HG02571 (cell line): ENCODE measurements at regions not wholly inside any gene's neighbourhood (a gene's known extent, or its start where the extent isn't known, plus 50 kb on each side); places are given as distances from the start of the nearest gene placed in this dataset.
"Not testable (repeated sequence)": the region's sequence is repeated elsewhere in the genome, so short reads cannot be mapped to it uniquely, and the experiment has no call there.

Experiments
- ATAC-seq: cut with Tn5 transposase; IDR thresholded peaks from one replicate; pipeline ENCODE4 v1.9.1; 2021; ENCODE audit warnings: mild to moderate bottlenecking, moderate library complexity; ENCODE audit not compliant: unreplicated experiment

DNA sequence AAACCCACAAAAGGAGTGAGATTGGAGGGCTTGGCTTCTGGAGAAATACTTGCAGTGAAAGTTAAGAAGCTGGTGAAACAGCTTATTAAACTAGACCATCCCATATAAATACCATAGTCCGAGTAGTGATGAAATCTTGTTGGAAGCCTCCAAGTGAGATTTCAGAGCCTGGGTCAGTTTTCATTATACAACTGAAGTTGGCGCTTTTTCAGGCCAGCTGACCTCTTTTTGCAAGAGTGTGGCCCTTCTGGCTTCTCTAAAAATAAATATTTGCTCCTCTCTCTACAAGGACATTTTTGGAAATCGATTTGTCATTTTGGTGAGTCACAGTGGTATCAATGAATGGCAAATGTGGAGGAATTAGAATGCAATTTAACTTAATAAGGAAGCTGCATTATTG lies 51.2 kb upstream of the THRB start:
- no peak for ATAC-seq

DNA sequence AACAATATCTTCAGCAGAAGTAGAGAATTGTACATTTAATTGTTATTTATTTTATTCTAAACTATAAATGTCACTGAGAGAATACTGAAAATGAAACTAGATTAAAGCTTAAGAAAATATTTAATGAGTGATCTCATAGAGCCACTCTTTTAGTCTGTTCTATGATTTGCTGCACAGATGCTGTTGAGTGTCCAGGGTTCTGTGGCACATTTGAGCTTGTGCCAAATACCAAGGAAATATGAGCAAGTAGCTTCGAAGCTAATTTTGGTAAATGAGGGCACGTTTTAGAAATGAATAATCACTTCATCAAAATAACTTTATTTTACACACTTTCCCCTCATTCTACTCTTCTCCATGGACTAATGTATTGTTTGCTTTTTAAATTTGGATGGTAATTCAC lies 53.6 kb upstream of the THRB start:
- no peak for ATAC-seq

DNA sequence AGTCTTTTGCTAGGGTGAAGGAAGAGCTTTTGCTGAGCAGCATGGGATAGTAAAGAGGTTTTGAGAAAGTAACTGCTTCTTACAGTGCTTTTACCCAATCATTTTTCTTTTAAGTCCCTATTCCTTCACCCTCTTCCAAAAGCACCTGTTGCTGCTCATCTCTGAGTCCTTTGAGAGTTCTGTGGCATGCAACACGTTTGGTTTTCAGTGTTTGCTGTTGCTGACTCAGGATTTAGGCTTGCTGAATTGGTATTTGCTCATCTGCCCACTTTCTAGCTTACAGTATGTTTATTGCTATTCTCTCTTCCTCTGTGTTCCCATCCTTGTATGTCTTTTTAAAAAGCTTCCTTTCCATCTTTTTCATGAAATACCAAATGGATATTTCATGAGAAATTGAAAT lies 55.9 kb upstream of the THRB start:
- ATAC-seq, result no peak

DNA sequence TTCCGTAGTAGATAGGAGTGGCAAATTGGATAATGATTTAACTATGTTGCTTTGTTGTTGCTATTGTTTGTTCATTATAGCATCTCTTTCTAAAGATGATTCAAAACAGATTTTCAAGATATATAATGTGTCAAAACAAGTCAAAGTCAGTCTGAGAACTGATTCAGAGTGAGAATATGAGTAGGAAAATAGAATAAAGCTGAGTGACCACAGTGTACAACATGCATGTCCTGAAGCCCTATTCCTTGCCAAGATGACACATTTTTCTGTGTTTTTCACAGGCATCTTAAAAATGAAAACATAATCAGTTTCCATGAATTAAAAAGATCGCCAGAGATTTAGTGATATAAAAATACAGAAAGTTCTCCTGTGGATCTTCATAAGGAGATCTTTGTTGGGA lies 57.0 kb upstream of the THRB start:
- no peak for ATAC-seq

DNA sequence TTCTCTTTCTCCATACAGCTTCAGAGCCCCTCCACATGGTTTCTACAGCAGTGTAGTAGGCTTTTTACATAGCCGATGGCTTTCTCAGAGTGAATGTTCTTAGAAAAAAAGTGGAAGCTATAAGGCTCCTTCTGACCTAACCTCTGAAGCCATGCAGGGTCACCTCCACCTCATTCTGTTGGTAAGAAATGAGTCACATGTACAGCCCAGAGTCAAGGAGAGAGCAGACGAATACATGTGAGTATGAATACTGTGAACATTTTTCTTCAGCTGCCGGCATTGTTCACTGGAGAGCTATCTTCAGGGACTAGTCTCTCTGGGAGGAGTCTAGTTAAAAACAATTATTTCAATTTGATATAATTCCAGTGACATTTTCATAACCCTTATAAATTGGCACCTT lies 68.2 kb upstream of the THRB start:
- peak; percentile 93 for ATAC-seq

DNA sequence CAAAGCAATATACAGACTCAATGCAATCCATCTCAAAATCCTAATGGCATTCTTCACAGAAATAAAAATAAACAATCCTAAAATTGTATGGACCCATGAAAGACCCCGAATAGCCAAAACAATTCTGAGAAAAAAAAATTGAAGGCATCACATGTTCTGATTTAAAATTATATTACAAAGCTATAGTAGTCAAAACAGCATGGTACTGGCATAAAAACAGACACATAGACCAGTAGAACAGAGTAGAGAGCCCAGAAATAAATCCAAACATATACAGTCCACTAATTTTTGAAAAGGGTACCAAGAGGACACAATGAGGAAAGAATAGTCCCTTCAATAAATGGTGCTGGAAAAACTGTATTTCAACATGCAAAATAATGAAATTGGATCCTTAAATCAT lies 70.4 kb upstream of the THRB start:
- ATAC-seq, result no peak

DNA sequence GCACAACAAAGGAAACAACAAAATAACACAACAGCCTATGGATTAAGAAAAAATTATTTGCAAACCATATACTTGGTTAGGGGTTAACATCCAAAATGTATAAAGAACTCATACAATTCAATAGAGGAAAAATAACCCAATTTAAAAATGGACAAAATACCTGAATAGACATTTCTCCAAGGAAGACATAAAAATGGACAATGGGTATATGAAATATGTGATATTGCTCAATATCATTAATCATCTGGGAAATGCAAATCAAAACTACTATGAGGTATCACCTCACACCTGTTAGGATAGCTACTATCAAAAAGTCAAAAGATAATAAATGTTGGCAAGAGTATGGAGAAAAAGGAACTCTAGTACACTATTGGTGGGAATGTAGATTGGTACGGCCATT lies 71.0 kb upstream of the THRB start:
- ATAC-seq, result no peak

DNA sequence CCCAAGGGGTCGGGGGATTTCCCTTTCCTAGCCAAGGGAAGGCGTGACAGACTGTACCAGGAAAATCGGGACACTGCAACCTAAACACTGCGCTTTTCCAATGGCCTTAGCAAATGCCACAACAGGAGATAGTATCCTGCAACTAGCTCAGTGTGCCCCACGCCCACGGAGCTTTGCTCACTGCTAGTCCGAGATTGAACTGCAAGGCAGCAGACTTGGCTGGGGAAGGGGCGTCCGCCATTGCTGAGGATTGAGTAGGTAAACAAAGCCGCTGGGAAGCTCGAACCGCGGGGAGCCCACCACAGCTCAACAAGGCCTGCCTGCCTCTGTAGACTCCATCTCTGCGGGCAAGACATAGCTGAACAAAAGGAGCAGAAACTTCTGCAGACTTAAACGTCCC lies 72.3 kb upstream of the THRB start:
- ATAC-seq, result no peak

DNA sequence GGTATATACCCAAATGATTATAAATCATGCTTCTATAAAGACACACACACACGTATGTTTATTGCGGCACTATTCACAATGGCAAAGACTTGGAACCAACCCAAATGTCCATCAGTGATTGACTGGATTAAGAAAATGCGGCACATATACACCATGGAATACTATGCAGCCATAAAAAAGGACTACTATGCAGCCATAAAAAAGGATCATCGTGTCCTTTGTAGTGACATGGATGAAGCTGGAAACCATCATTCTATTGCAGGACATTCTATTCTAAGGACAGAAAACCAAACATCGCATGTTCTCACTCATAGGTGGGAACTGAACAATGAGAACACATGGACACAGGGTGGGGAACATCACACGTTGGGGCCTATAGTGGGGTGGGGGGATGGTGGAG lies 77.8 kb upstream of the THRB start:
- not testable (repeated sequence) for ATAC-seq

DNA sequence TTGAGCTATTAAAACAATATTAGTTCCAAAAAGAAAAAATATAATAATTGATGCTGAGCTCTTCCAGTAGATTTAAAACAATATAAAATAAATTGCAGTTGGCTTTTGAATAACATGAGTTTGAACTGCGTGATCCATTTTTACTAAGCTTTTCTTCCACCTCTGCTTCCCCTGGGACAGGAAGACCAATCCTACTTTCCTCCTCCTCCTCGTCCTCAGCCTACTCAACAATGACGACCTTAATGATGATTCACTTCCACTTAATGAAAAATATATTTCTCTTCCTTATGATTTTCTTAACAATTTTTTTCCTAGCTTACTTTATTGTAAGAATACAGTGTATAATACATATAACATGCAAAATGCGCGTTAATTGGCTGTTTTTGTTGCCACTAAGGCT lies 78.9 kb upstream of the THRB start:
- no peak for ATAC-seq

DNA sequence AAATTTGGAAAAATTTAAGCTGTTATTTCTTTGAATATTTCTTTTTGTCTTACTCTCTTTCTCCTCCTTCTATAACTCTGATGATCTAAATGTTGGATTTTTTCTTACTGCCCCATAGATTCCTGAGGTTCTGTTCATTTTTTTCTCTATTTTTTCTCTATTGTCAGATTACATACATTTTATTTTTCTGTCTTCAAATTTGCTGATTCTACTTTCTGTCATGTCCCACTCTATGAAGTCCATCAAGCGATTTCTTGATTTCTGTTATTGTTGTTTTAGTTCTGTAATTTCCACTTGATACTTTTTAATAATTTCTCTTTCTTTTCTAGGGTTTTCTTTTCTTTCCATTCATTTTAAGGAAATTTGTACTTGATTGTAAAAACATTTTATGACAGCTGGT lies 83.7 kb upstream of the THRB start:
- ATAC-seq, result no peak

DNA sequence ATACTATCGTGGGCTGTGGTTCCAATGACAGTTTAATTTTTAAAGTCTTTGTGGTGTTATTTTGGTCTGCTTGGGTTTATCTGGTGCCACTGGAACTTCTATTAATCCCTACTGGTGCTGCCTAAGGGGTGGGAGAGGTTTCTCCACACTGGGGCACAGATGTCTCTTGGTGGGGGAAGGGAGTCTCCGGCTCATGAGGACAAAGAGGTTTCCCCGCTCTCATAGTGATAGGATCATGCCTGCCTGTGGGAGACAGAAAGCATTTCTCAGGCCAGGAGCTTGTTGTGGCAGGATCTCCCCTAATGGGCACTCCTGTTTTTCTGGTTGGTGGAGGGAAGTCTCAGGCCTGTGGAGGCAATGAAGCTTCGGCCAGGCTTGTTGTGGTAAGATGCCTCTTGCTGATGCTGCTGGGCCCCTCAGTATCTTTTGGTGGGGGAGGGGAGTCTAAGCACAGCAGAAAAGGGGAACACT lies 84.3 kb upstream of the THRB start:
- ATAC-seq, result no peak

DNA sequence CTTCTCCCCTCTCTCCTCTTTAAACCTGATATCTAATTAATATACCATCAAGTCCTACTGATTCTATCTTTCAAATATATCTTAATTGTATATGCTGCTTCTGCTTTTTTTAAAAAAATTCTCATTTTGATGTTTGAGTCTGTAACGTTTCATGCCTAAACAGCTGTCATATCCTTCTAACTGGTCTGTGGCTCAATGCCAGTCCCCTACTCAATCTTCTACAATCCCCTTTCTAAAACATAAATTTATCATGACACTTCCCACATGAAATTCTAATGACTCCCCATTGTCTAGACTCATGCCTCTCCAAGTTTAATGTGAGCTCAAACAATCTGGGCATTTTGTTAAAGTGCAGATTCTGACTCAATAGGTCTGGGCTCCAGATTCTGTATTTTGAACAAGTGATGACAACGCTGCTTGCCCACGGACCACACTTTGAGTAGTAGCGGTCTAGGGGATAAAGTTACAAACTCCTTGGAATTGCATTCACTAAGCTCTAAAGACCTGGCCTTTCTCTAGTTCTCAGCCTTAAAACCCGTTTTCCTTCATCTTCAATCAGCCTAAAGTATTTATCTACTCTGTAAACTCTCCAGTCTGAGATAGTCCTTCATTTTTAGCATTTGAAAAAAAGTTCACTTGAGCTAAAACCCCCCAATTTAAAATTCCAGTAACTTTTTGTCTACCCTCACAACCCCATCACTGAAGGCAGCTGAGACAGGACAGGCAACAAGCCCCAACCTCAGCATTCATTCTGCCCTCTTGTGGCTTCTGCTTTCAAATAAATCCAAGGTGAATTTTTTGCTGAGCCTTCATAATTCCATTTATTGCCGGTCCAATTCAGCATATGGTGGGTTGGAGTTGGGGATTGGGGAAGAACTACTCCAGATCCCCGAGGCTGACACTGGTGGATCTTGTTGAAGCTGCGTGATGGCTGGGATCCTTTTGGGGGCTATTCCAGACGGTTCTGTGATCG lies 88.1 kb upstream of the THRB start:
- ATAC-seq, result no peak

DNA sequence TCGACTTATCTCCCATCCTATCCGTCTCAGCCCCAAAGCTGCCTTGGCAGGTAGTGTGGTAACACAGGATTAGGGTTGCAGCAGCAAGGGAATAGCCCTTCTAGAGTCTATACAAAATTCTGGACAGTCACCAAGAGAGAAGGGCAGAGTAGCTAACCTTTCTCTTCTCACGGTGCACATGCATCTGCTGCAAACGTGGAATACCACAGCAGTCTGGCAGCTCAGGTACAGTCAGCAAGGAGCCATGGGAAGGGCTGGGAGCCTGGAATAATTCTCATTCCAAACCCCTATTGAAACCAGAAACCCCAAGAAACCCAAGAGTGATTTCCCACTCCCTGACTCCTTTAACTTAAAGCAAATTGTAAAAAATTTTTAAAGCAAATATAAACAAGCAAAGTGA lies 92.3 kb upstream of the THRB start:
- ATAC-seq, result no peak

DNA sequence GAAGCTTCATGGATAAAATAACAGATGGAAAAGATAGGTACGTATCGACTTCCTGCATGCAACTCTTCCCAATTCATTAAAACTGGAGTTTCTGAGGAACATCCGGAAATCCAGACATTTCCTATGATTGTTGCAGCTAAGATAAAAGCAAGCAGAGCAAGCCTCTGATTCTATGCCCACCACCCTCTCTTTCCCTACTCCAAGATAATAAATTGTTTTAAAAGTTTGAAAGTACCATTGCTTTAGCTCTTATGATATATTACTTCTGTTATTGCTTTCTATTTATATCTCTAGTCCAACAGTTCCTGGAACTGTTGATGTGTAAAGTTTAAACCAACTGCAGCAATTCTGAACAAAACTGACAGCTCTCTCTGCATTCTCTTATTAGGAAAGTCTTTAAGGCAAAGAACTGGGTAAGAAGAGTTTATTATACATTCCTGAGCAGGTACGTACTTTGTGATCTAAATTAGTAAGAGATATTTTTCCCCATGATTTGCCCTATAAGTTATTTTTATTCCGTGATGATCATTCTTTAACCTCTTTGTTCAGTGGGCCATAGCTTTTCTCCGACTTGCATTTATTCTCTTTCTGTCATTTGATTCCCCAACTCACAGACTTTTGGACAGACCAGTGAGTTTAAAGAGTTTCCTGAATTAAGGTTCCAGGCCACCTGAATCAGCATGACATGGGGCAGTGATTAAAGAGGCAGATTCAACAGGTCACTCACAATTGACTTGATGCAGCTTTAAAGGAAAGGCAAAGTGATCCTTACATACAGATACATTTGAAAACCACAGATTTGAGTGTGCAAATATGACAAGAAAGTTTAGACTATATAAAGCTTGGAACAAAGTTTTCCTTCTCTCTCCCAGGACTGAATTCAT lies 94.2 kb upstream of the THRB start:
- ATAC-seq, result no peak

DNA sequence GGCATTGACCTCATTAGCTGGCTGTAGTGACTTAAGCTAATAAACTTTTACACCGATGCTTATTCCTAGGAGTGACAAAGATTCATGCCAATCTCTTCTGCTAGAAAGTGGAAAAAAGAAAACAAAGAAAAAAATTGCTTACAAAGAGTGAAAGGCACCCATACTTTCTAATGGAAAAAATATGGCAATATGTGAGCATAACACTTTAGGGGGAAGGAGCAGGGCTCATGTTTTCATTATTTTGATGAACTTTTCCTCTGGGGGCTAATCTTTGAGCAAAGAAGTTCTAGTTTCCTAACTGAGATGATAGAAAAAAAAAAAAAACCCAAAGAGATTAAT lies 94.8 kb upstream of the THRB start:
- no peak for ATAC-seq

DNA sequence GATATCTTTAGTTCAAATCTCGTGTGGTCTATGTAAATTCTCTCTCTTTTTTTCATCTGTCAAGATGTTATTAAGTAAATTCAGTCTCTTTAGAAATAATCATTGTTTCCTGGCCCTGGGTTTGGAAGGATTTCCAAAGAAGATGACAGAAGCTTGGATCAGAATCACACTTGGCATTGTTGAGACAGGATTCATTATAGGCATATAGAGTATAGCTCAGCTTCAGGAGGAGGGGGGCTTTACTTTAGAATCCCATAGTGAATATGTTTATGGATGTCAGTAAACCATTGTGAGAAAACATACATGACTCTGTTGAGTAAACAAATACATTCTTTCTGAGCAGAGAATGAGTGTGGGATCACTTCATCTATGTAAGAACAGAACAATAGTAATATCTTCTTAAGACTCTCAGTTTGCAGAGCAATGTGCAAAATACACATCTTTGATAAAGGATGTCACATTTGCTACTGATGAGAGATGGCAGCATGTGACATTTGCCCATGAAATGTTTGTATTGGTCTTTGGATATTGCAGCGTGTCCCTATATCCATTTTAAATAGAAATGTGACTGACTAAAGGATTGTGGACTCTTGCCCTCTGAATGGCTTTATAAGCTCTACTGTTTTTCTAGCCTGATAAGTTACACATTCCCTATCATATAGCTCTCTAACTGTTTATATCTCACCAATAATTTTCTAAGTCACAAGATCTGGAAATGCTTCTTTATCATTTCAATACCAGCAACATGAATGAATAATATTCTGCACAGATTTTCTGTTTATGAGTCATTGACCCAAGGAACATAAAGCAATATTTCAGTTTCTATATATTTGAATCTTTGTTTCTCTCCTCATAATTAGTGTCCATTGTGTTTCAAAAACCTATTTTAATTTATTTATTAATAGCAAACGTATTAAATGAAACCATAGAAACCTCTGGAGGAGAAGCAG lies 95.6 kb upstream of the THRB start:
- ATAC-seq, result no peak

DNA sequence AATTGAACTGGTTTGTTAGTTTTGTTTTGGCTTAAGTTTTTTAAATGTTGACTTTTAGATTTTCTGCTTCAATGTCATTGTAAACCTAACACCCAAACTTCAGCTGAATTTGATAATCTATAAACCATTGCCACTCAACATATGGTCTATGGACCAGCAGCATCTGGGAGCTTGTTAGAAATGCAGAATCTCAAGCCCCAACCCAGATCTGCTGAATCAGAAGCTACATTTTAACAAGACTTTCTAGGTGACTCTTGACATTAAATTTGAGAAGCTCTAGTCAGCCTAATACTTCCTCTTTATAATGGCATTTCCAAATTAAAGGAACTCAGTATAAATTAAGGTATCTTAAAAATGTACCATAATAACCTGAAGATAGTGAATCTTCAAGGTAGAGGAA lies 96.5 kb upstream of the THRB start:
- no peak for ATAC-seq

DNA sequence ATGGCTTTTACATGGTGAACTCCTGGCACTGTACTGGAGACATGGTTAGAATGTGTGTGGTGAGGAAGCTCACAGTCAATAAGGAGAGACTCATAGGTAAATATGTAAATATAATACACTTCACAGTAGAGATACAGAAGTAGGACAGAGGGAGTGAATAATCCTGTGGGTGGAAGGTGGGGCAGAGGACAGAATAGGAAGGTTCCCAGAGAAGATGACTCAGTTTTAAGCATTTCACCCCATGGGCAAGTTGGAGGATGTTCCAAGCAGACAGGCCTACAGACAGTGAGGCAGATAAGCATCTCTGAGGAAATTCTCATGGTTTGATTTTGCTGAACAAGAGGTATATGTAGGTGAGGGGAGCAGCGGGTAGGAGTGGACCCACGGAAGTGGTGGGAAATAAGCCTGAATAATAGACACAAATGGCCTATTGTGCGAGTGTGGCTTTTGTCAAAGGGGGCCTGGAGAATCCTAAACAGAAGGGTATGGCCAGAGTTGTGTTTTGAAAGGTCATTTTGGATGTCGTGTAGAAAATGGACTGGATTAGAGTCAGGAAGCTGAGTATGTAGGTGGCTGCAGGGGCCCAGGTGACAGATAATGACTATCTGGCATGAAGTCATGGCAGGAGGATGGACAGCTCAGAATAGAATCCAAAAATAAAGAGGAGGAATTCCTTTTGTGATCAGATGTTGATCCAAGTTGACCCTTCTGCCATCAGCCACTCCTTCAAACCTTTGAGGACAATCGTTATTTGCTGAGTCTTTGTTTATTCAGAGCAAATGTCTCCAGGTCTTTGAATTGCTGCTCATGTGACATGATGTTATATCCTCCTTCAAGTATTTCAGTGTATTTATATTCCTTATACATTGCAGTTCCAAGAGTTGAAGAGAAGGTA lies 97.3 kb upstream of the THRB start:
- ATAC-seq, result no peak

DNA sequence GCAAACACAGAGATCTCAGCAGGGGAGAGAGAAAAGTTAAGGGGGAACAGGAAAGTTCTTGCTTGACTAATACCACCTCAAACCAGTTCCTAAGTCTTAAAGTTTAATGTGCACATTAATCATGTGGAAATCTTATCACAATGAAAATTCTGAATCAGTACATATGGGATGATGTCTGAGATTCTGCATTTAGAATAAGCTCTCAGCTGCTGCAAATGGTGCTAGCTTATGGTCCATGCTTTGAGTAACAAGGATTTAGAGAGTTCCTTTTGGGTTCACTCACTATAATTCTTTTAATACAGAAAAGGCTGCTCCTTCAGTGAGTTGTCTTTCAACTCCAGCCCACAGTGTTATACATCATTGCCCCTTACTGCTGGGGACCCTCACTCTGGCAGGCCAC lies 99.5 kb upstream of the THRB start:
- no peak for ATAC-seq
